GM12874 (cell line): ENCODE measurements at regions not wholly inside any gene's neighbourhood (a gene's known extent, or its start where the extent isn't known, plus 50 kb on each side); places are given as distances from the start of the nearest gene placed in this dataset.

Experiments used
- CTCF ChIP-seq: IDR thresholded peaks from 2 replicates; pipeline ENCODE4 v1.5.1; 2011; ENCODE audit warnings: low read depth, mild to moderate bottlenecking, control low read depth, low read length, moderate library complexity; ENCODE audit not compliant: insufficient read depth

GRCh38 chr12:18008642-18009041 is 81.4 kb downstream of the RERGL start:
- no peak for TF ChIP-seq CTCF

- no peak for TF ChIP-seq CTCF
These were observed 90.7 kb downstream of the RERGL start for GRCh38 chr12:17999174-17999801.

DNA sequence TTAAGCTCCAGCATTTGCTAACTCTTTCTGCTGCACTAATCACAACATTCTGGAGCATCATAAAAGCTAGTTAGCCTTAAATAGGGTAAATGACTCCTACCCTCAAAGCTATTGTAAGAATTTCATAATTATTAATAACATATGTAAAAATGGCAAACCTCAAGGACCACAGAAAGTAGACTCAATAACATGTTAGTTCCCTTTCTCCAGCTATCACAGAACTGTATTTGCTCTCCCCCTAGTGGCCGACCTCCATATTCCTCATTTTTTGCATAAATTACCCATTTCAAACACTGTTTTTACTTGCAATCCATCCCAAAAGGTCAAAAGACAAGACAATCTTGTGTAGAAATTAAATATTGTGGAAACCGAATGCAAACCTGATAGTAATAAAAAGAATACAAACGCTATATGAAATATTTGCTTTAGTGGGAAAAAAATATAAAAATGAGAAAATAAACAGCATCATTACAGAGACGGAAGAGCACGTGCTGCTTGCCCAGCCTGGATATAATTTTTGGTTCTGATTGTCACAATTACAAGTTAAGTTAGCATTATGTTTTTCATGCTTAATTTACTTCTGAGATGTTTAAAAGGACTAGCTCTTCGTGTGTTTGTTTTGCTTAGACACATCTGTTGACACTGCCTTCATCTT is 97.9 kb downstream of the RERGL start:
- peak; percentile 62 for TF ChIP-seq CTCF

DNA sequence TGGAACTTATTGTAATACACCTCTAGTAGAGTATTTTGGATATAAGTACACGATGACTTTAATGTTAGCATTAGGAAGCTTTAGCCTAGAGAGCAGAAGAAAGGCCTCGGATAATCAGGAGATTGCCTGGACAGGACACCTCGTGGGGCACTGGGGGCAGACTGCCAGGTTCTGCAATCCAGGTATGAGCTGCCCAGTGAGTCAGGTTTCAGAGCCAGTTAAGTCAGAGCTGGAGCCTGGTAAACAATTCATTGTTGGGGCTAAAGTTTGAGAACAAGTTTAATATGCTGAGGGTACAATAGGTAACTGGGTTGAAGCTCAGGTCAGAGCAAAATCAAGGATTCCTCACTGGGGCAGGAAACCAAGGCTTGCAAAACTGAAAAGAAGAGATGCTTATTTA is 107.4 kb downstream of the RERGL start:
- no peak for TF ChIP-seq CTCF

DNA sequence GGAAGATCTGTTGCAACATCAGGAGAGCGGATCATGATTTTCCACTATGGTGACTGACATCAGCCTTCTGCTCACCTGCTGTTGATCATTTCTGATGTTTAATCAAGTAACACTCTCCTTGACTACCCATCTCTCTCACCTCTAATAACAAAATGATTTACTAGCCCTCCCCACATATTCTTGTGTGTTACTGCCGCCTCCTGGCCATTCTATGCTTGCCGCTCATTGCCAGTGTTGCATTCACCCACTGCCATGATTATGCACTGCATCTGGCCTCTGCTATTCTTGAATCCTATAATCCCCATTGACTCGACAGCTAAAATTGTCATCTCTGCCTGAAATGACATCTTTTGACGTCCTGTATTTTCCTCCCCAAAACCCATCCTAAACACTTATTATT is 113.8 kb downstream of the RERGL start:
- TF ChIP-seq CTCF, result no peak

DNA sequence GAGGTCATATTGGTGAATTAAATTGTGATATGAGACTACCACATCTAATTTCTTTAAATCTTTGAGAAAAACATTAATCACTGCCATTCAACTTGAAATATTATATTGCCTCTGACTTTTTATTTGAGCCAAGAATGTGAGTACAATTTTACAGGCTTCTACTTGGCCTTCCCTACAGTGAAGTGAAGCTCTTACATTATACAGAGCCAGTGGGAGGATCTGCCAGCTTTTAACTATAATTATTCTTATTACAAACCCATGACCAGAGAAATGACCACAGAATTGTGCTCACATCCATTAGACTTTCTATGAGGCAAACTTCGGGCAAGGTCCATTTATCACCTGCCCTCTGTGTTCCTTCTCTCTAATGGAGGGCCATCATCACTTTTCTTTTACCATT is 114.2 kb downstream of the RERGL start:
- TF ChIP-seq CTCF, result no peak

DNA sequence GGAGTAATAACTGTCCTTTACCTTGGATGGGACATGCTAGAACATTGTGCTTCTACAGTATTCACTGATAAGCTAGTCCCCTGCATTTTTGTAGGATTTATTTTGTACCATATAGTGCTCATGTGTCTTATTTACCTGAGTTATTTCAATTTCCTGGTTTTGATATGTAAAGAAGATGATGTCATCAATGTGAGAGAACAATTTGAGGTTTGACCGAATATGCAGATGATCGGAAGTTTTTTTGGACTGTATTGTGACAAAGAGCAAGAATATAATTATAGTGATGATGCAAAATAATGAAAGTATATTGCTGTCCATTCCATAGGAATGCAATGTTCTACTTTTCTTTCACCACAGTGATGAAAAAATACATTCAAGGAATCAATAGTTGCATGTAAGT is 114.8 kb downstream of the RERGL start:
- no peak for TF ChIP-seq CTCF
